HFF-Myc (cell line): ENCODE measurements at regions not wholly inside any gene's neighbourhood (a gene's known extent, or its start where the extent isn't known, plus 50 kb on each side); places are given as distances from the start of the nearest gene placed in this dataset.

Source experiments
- DNase-seq: peaks from one replicate; pipeline ENCODE4 v3.0.0-alpha.2; 2011; ENCODE audit warnings: low read depth; ENCODE audit errors: extremely low read depth
- H3K4me3 ChIP-seq: replicated peaks from 2 replicates; pipeline ENCODE4 v1.5.1; 2011; ENCODE audit warnings: low read depth, mild to moderate bottlenecking, control low read depth, low read length
- CTCF ChIP-seq: IDR thresholded peaks from 2 replicates; pipeline ENCODE4 v1.5.1; 2012; ENCODE audit warnings: mild to moderate bottlenecking, low read depth, low read length, control low read depth; ENCODE audit errors: missing control alignments

DNA sequence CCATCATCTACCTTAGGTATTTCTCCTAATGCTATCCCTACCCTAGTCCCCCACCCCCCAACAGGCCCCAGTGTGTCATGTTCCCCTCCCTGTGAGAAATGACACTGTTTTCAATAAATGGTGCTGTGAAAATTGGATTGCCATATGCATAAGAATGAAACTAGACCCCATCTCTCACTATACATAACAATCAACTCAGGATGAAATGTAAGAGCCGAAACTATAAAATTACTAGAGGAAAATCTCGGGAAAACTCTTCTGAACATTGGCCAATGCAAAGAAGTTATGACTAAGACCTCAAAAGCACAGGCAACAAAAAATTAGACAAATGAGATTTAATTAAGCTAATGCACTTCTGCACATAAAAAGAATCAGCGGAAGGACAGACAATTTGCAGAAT, 138.2 kb downstream of the SUCLA2 start:
- no peak for DNase-seq
- no peak overlapping the region for H3K4me3 ChIP-seq
- TF ChIP-seq CTCF, result no peak

DNA sequence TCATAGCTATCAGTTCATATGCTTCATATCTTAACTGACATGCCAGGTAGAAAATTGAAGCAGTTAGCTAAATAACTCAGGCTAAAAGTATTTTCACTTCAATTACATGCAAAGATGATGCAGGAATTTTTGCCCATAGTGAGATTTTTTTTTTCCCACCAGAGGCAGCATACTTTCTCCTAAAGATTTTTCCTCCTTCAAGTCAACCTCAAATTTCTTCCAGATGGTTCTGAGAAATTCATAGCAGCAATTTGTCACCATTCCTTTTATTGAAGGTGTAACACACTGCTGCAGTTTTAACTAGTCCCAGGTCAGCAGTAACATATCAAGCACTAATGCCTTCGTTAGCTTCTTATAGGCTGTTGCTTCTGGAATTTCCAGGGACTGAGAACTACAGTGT, 141.9 kb downstream of the SUCLA2 start:
- no peak overlapping the region for H3K4me3 ChIP-seq
- TF ChIP-seq CTCF, result no peak
- DNase-seq, result peak; percentile 16

DNA sequence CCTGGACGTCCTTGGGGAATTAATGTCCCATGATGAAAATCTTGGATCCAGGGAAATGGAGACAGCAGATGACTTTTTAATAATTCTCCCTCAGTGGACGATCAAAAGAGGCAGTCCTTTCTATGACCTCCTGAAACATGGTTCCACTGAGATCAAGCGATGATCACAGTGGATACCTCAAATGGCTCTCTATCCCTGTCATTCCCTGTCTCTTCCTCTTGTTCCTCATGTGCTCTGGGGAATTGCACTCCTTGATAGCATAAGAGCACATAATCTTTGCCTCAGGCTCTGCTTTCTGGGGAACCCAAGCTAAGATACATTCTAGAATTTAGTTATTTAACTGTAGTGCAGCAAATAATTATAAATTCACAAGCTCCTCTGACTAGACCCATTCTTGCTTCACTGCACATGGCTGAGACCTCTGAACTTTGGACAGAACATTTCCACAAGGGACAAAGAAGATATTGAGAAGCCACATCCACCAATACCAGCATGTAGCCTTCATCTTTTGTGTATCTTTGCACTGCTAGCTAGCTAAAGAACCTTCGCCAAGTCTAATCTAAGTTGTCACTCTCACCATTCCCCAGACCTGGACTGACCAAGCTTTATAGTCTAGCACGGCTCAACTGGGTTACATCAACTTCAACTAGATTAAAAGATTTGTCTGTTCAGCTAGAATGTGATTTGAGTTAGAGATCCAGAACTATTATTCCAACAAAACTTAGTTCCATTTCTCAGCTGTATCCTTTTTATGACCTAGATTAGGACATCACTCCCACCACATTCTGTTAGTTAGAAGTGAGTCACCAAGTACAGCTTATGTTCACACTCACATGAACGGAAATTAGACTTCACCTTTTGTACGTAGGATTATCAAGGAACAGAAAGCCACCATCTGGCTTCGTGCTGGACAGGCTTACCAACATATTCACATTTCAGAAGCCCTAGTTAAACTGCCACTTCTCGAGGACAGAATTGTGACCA, 142.7 kb downstream of the SUCLA2 start:
- no peak overlapping the region for H3K4me3 ChIP-seq
- DNase-seq, result peak; percentile 46
- no peak for TF ChIP-seq CTCF

GRCh38 chr13:47853236-47853635, 147.8 kb downstream of the SUCLA2 start:
- no peak for TF ChIP-seq CTCF
- DNase-seq, result no peak
- H3K4me3 ChIP-seq, result no peak overlapping the region

DNA sequence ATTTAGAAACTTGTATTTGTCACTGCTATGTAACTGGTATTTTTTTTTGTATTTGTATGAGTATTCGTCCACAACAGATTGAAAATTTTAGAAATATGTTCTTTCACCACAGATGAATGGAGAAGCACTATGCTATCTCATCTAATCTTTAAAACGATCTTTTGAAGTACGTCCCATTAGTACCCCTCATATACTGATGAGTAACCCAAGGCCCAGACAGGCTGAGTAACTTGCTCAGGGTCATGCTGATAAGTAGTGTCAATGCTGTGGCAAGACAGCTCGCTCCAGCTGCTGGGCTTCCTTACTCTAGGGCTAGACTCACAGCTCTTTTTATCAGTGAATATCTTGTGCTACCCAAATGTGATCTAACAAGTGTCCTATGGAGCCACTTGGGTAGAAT, 154.2 kb downstream of the SUCLA2 start:
- DNase-seq, result no peak
- TF ChIP-seq CTCF, result no peak
- H3K4me3 ChIP-seq, result no peak overlapping the region

DNA sequence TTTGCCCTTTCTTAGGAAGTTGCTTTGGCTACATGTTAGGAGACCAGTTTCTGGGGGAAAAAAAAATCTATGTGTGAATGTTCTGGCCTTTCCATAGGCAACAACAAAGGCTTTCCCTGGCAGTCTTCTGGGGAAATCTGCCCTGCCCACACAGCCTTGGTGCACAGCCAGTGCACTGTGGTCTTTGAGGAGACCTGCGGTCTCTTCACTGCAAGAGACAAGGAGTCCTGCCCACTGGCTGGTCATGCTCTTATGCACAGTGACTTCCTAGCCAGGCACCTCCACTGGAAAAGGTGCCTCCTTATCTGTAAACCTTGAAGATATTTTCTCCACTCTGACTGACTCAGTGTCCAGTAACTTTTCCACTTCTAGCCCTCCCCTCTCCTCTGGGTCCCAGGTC, 155.1 kb downstream of the SUCLA2 start:
- no peak for DNase-seq
- no peak overlapping the region for H3K4me3 ChIP-seq
- no peak for TF ChIP-seq CTCF

DNA sequence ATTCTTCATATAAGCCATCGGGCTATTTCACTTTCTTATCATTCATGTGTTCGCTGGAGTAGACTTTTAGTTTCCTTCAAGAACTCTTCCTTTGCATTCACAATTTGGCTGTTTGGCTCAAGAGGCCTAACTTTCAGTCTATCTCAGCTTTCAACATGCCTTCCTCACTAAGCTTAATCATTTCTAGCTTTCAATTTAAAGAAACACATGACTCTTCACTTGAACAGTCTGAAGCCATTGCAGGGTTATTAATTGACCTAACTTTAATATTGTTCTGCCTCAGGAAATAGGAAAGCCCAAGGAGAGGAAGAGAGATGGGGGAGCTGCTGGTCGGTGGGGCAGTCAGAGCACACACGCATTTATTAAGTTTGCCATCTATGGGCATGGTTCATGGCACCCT, 158.1 kb downstream of the SUCLA2 start:
- no peak for TF ChIP-seq CTCF
- H3K4me3 ChIP-seq, result no peak overlapping the region

More for the DNA sequence above, 158.1 kb downstream of the SUCLA2 start:
- no peak for DNase-seq
